ENCODE measurements at regions not wholly inside any gene's neighbourhood (a gene's known extent, or its start where the extent isn't known, plus 50 kb on each side); places are given as distances from the start of the nearest gene placed in this dataset.

DNA sequence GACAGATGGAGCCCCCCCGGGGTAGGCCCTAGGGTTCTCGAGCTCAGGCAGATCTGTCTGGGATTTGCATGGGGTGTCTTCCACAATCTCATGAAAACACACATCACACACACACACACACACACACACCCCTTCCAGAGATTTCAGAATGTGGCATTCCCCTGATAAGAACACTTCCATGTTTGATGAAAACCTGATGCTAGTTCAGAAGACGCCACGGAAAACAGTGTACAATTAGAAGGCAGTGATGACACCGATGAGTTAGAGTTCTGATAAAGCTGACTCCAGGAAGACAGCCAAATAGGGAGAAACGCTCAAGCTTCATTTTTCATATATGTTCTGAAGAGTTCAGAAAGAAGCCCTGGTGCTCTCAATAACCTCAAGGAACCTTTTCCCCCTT, 438.7 kb upstream of the JARID2 start:
- H3K9ac ChIP-seq (ENCODE audit: low read length) = no peak overlapping the region
- H3K27me3 ChIP-seq (ENCODE audit: low read length) = no peaks in the 10 kb centered on the region
- no peaks in the 10 kb centered on the region for H4K20me1 ChIP-seq (ENCODE audit: low read depth, low read length)
- H3K27ac ChIP-seq (ENCODE audit: low read depth, low read length) = no peak overlapping the region
- H3K36me3 ChIP-seq (ENCODE audit: low read length) = no peaks in the 10 kb centered on the region
- H3F3A ChIP-seq (ENCODE audit: insufficient read depth) = no peaks in the 10 kb centered on the region
- H3K9me2 ChIP-seq (replicated peaks; ENCODE audit: insufficient read depth, low read length) = no peaks in the 10 kb centered on the region
- H3K4me3 ChIP-seq (ENCODE audit: insufficient read depth, low read length, poor library complexity, severe bottlenecking) = no peak overlapping the region
- H3K4me2 ChIP-seq (ENCODE audit: low read depth, low read length, poor library complexity, severe bottlenecking) = no peak overlapping the region
- no peaks in the 10 kb centered on the region for H3K79me2 ChIP-seq (ENCODE audit: insufficient read depth, low read length)
- no peak overlapping the region for H2AFZ ChIP-seq (ENCODE audit: low read depth, low read length, severe bottlenecking)
- TF ChIP-seq, protein P1, sequence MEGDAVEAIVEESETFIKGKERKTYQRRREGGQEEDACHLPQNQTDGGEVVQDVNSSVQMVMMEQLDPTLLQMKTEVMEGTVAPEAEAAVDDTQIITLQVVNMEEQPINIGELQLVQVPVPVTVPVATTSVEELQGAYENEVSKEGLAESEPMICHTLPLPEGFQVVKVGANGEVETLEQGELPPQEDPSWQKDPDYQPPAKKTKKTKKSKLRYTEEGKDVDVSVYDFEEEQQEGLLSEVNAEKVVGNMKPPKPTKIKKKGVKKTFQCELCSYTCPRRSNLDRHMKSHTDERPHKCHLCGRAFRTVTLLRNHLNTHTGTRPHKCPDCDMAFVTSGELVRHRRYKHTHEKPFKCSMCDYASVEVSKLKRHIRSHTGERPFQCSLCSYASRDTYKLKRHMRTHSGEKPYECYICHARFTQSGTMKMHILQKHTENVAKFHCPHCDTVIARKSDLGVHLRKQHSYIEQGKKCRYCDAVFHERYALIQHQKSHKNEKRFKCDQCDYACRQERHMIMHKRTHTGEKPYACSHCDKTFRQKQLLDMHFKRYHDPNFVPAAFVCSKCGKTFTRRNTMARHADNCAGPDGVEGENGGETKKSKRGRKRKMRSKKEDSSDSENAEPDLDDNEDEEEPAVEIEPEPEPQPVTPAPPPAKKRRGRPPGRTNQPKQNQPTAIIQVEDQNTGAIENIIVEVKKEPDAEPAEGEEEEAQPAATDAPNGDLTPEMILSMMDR (IDR thresholded peaks at IDR 0.05; ENCODE audit: insufficient read depth, low read length, poor library complexity, severe bottlenecking) = no peak
- TF ChIP-seq EZH2phosphoT487 (conservative IDR thresholded peaks at IDR 0.05; ENCODE audit: low read length) = no peak
- H3K9me3 ChIP-seq (ENCODE audit: insufficient read depth, low read length) = no peaks in the 10 kb centered on the region

DNA sequence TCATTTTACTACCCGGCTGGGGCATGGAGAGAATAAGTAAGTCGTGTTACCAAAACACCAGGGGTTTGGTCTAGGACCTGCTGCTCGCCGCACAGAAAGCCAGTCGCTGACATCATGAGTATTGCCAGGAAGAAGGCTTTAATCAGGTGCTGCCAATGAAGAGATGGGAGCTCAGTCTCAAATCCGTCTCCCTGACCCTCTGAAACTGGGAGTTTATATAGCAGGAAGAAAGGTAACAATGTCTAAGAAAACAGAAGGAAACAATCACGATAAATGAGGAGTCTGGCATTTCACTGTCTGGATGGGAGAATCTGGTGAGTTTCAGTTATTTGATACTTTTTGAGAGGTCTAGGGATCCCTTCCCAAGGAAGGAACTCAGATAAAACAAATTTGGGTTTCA, 437.9 kb upstream of the JARID2 start:
- no peaks in the 10 kb centered on the region for H4K20me1 ChIP-seq (ENCODE audit: low read depth, low read length)

DNA sequence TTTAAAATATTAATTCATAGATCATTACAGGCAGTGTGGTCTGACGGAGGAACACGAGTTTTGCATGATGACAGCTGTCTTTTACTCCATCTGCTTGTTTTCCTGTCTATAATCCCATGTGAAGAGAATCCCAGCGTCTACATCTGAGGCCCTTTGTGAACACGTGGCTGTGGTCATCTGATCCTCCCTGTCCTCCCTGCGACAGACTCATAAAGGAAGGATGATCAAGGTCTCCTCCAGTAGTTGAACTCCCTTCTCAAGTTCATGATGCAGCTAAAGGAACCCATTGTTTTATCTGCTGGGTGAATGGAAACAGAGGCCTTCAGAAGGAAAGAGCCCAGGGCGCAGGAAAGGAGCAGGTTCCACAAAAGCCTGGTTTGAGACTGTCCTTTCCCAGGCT, 435.8 kb upstream of the JARID2 start:
- Histone ChIP-seq H3K9ac (ENCODE audit: low read length) (no peak overlapping the region), H3K27me3 (ENCODE audit: low read length) (0 out of 2 replicates have a peak, but pooled peaks cover 2% of the 10 kb centered on the region), H2AFZ (ENCODE audit: low read depth, low read length, severe bottlenecking) (no peak overlapping the region), H3K9me2 (replicated peaks; ENCODE audit: insufficient read depth, low read length) (no peaks in the 10 kb centered on the region), H3F3A (ENCODE audit: insufficient read depth) (no peaks in the 10 kb centered on the region), H4K20me1 (ENCODE audit: low read depth, low read length) (no peaks in the 10 kb centered on the region), H3K79me2 (ENCODE audit: insufficient read depth, low read length) (no peaks in the 10 kb centered on the region), H3K27ac (ENCODE audit: low read depth, low read length) (no peak overlapping the region), H3K9me3 (ENCODE audit: insufficient read depth, low read length) (no peaks in the 10 kb centered on the region), H3K4me3 (ENCODE audit: insufficient read depth, low read length, poor library complexity, severe bottlenecking) (no peak overlapping the region), H3K4me2 (ENCODE audit: low read depth, low read length, poor library complexity, severe bottlenecking) (no peak overlapping the region), H3K36me3 (ENCODE audit: low read length) (no peaks in the 10 kb centered on the region)
- TF ChIP-seq EZH2phosphoT487 (conservative IDR thresholded peaks at IDR 0.05; ENCODE audit: low read length) = no peak
- TF ChIP-seq, protein P1 (IDR thresholded peaks at IDR 0.05; ENCODE audit: insufficient read depth, low read length, poor library complexity, severe bottlenecking) = no peak

More for the DNA sequence above, 437.9 kb upstream of the JARID2 start:
- Histone ChIP-seq H3K4me3 (ENCODE audit: insufficient read depth, low read length, poor library complexity, severe bottlenecking) (no peak overlapping the region), H3K79me2 (ENCODE audit: insufficient read depth, low read length) (no peaks in the 10 kb centered on the region), H3K27me3 (ENCODE audit: low read length) (no peaks in the 10 kb centered on the region), H3K27ac (ENCODE audit: low read depth, low read length) (no peak overlapping the region), H3K9me3 (ENCODE audit: insufficient read depth, low read length) (no peaks in the 10 kb centered on the region), H2AFZ (ENCODE audit: low read depth, low read length, severe bottlenecking) (no peak overlapping the region), H3K4me2 (ENCODE audit: low read depth, low read length, poor library complexity, severe bottlenecking) (no peak overlapping the region), H3K9ac (ENCODE audit: low read length) (no peak overlapping the region), H3F3A (ENCODE audit: insufficient read depth) (no peaks in the 10 kb centered on the region), H3K36me3 (ENCODE audit: low read length) (no peaks in the 10 kb centered on the region), H3K9me2 (replicated peaks; ENCODE audit: insufficient read depth, low read length) (no peaks in the 10 kb centered on the region)
- no peak for TF ChIP-seq EZH2phosphoT487 (conservative IDR thresholded peaks at IDR 0.05; ENCODE audit: low read length)
- TF ChIP-seq, protein P1 (IDR thresholded peaks at IDR 0.05; ENCODE audit: insufficient read depth, low read length, poor library complexity, severe bottlenecking) = no peak
